Stomach smooth muscle (tissue), 2 donors: ENCODE measurements at regions not wholly inside any gene's neighbourhood (a gene's known extent, or its start where the extent isn't known, plus 50 kb on each side); places are given as distances from the start of the nearest gene placed in this dataset.

Source experiments
- H3K27ac ChIP-seq: one replicate; pipeline ENCODE4 v1.7.0; 2013; ENCODE audit warnings: mild to moderate bottlenecking, low read length, inconsistent platforms
- H3K27me3 ChIP-seq, 2 donors: one replicate each; pipeline ENCODE4 v1.7.0; 2013; ENCODE audit warnings: low read length in 2 of 2; ENCODE audit not compliant: insufficient read depth in 2 of 2, control insufficient read depth in 1 of 2
- H3K36me3 ChIP-seq, 2 donors: one replicate each; pipeline ENCODE4 v1.7.0; 2013; ENCODE audit warnings: low read length in 2 of 2; ENCODE audit not compliant: control insufficient read depth in 2 of 2, insufficient read depth in 2 of 2
- H3K4me1 ChIP-seq: one replicate; pipeline ENCODE4 v1.7.0; 2013; ENCODE audit warnings: low read length; ENCODE audit not compliant: control insufficient read depth, insufficient read depth
- H3K4me3 ChIP-seq, 2 donors: one replicate each; pipeline ENCODE4 v1.7.0; 2013; ENCODE audit warnings: low read length in 2 of 2
- H3K9ac ChIP-seq, 2 donors: one replicate each; pipeline ENCODE4 v1.7.0; 2013; ENCODE audit warnings: low read length in 2 of 2, mild to moderate bottlenecking in 1 of 2
- H3K9me3 ChIP-seq, 2 donors: one replicate each; pipeline ENCODE4 v1.7.0; 2013; ENCODE audit warnings: low read length in 2 of 2; ENCODE audit not compliant: control insufficient read depth in 2 of 2
- donor health status: healthy.
- donor health status: Pancreatic carcinoma.

DNA sequence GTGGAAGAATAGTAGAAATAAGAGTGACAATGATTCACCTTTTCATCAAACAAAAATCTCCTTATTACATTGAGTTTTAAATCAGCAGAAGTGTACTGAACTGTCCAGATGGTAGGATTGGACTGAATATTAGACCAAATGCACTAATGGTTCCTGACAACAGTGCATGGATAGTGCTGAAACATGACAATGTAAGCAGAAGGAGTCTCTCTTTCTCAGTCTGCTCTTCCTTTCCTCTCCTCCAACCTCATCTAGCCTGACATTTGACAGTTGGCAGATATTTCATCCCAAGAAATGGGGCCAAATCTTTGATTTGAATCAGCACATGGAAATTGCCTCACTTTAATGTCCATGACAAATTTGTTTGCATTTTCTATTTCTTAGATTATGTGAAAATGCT, 225.1 kb upstream of the PLSCR5 start:
- no peak overlapping the region for H3K4me3 ChIP-seq
- H3K27ac ChIP-seq = no peak overlapping the region
- no peaks in the 10 kb centered on the region for H3K36me3 ChIP-seq
- no peak overlapping the region for H3K9ac ChIP-seq
- no peaks in the 10 kb centered on the region for H3K27me3 ChIP-seq
- no peaks in the 10 kb centered on the region for H3K9me3 ChIP-seq
- no peaks in the 10 kb centered on the region for H3K4me1 ChIP-seq

DNA sequence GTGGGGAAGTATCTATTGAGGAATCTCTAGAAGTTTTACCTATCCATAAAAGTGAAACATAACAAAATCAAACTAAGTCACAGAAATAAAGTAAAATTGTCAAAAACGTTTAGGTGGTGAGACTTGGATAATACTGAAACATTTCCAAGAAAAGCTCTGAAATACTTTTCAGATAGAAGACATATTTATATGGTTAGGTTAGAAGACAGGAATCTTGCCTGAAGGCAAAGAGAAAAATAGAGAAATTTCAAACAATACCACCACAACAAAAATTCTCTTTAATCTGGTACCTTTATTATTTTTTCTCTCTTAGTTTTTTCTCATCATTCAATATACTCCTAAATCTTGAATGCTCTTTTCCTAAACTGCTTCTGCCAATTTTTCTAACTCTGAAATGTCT, 222.7 kb upstream of the PLSCR5 start:
- Histone ChIP-seq H3K4me3 (no peak overlapping the region), H3K36me3 (no peaks in the 10 kb centered on the region), H3K27ac (no peak overlapping the region), H3K9me3 (no peaks in the 10 kb centered on the region), H3K4me1 (no peaks in the 10 kb centered on the region), H3K27me3 (no peaks in the 10 kb centered on the region), H3K9ac (no peak overlapping the region)

- Histone ChIP-seq H3K27ac (no peak overlapping the region), H3K27me3 (no peaks in the 10 kb centered on the region), H3K9me3 (no peaks in the 10 kb centered on the region), H3K4me1 (no peaks in the 10 kb centered on the region), H3K9ac (no peak overlapping the region), H3K36me3 (no peaks in the 10 kb centered on the region), H3K4me3 (no peak overlapping the region)
Measured at GRCh38 chr3:146823622-146824021, 218.5 kb upstream of the PLSCR5 start.

- no peaks in the 10 kb centered on the region for H3K27me3 ChIP-seq
- H3K27ac ChIP-seq = no peak overlapping the region
- H3K4me1 ChIP-seq = no peaks in the 10 kb centered on the region
- H3K36me3 ChIP-seq = no peaks in the 10 kb centered on the region
- no peak overlapping the region for H3K4me3 ChIP-seq
- H3K9ac ChIP-seq = no peak overlapping the region
- no peaks in the 10 kb centered on the region for H3K9me3 ChIP-seq
Measured at GRCh38 chr3:146818866-146819265, 213.7 kb upstream of the PLSCR5 start.

- H3K27me3 ChIP-seq = no peaks in the 10 kb centered on the region
- H3K27ac ChIP-seq = no peak overlapping the region
- H3K4me1 ChIP-seq = no peaks in the 10 kb centered on the region
- no peaks in the 10 kb centered on the region for H3K36me3 ChIP-seq
- H3K9ac ChIP-seq = no peak overlapping the region
- H3K9me3 ChIP-seq = no peaks in the 10 kb centered on the region
- no peak overlapping the region for H3K4me3 ChIP-seq
Measured at GRCh38 chr3:146818301-146818700, 213.2 kb upstream of the PLSCR5 start.

- no peaks in the 10 kb centered on the region for H3K4me1 ChIP-seq
- H3K36me3 ChIP-seq = no peaks in the 10 kb centered on the region
- no peak overlapping the region for H3K27ac ChIP-seq
- no peaks in the 10 kb centered on the region for H3K9me3 ChIP-seq
- H3K27me3 ChIP-seq = no peaks in the 10 kb centered on the region
- no peak overlapping the region for H3K4me3 ChIP-seq
- no peak overlapping the region for H3K9ac ChIP-seq
Measured at GRCh38 chr3:146817704-146818103, 212.6 kb upstream of the PLSCR5 start.

GRCh38 chr3:146814601-146815315, 209.6 kb upstream of the PLSCR5 start:
- Histone ChIP-seq H3K27me3 (no peaks in the 10 kb centered on the region), H3K4me1 (no peaks in the 10 kb centered on the region), H3K9ac (no peak overlapping the region), H3K9me3 (no peaks in the 10 kb centered on the region), H3K4me3 (no peak overlapping the region), H3K27ac (no peak overlapping the region), H3K36me3 (no peaks in the 10 kb centered on the region)

DNA sequence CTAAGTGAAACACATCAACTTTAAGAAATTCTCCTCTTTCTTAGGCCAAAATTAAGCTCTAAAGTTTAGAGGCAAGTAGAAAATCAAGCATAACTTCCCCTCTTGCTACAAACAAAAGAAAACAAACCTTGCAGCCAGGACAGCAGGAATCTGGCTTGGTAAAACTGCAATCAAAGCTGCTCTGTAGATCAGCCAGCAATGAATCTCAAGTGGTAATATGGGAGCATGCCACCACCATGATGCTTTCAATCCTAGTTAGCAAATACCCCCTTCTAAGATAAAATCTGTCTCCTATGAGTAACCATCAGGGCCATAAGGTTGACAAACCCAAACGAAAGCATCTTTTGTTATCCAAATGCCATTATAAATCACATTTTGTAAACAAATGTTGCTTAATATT, 208.3 kb upstream of the PLSCR5 start:
- Histone ChIP-seq H3K27me3 (no peaks in the 10 kb centered on the region), H3K4me3 (no peak overlapping the region), H3K27ac (no peak overlapping the region), H3K9me3 (no peaks in the 10 kb centered on the region), H3K36me3 (no peaks in the 10 kb centered on the region), H3K9ac (no peak overlapping the region), H3K4me1 (no peaks in the 10 kb centered on the region)

DNA sequence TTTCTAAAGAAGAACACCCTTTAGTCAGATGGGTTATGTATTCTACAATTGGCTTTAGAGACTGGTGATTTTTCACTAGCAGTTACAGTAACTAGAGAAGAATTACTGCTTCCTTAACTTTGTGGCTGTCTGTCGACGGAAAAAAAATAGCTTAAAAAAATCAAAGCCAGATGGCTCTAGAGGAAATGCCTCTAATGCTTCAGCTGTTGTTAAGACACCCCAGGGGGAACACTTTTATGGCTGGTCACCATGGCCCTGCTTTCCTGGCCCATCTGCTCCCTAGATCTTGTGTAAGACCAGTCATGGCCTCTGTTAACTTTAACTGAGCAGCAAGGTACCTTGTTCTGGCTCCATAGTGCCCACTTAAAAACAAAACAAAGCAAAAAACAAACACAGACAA, 198.6 kb upstream of the PLSCR5 start:
- Histone ChIP-seq H3K9me3 (no peaks in the 10 kb centered on the region), H3K4me1 (no peaks in the 10 kb centered on the region), H3K36me3 (no peaks in the 10 kb centered on the region), H3K27me3 (no peaks in the 10 kb centered on the region), H3K4me3 (no peak overlapping the region), H3K9ac (no peak overlapping the region), H3K27ac (no peak overlapping the region)

- Histone ChIP-seq H3K27me3 (no peaks in the 10 kb centered on the region), H3K4me1 (no peaks in the 10 kb centered on the region), H3K36me3 (no peaks in the 10 kb centered on the region), H3K27ac (no peak overlapping the region), H3K9ac (no peak overlapping the region), H3K4me3 (no peak overlapping the region), H3K9me3 (no peaks in the 10 kb centered on the region)
Measured at GRCh38 chr3:146801492-146801891, 196.3 kb upstream of the PLSCR5 start.

DNA sequence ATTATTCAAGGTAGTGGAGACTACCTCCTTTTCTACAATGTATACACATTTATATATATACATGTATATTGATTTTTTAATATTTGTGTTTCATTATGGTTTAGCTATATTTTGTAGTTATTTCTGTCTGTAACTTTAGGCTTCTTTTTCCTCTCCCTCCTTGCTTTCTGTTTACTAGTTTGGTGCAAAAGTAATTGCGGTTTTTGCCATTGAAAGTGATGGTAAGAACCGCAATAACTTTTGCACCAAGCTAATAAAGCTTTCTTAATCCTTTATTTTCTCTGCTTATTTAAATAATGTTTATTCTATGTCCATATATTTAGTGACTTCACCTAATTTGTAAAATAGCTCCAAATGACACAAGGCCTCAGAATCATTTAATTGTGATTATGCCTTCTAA, 195.3 kb upstream of the PLSCR5 start:
- Histone ChIP-seq H3K9me3 (no peaks in the 10 kb centered on the region), H3K9ac (no peak overlapping the region), H3K4me3 (no peak overlapping the region), H3K36me3 (no peaks in the 10 kb centered on the region), H3K27ac (no peak overlapping the region), H3K4me1 (no peaks in the 10 kb centered on the region), H3K27me3 (no peaks in the 10 kb centered on the region)
